ENCODE measurements at regions not wholly inside any gene's neighbourhood (a gene's known extent, or its start where the extent isn't known, plus 50 kb on each side); places are given as distances from the start of the nearest gene placed in this dataset.
"Not testable (repeated sequence)": the region's sequence is repeated elsewhere in the genome, so short reads cannot be mapped to it uniquely, and the experiment has no call there.

DNA sequence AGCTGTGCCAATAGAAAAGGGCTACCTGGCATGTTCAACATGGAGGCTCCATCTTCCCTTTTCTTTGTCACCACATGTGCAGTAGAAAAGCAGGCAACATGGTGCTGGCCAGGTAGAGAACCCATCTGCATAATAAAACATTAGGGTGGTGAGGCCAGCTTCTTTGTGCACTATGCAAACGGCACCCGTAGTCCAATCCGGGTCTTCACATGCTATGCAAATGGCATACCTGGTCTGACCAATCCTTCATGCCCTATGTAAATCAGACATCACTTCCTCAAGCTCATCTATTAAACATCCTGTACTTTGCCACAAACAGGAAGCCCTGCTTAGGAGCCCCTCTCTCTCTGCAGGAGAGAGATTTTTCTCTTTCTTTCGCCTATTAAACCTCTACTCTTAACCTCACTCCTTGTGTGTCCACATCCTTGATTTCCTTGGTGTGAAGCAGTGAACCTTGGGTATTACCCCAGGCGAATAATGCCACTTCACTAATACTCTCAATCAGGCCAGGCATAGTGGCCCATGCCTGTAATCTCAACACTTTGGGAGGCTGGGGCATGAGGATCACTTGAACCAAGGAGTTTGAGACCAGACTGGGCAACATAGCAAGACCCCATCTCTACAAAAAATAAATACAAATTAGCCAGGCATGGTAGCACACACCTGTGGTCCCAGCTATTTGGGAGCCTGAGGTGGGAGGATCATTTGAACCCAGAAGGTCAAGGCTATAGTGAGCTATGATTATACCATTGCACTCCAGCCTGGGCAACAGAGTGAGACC lies 111.3 kb upstream of the MRI1 start:
- peak; percentile 70 to 82 for DNase-seq

- no peak for DNase-seq
Observed at GRCh38 chr19:13646758-13647157, 117.6 kb upstream of the MRI1 start.

DNA sequence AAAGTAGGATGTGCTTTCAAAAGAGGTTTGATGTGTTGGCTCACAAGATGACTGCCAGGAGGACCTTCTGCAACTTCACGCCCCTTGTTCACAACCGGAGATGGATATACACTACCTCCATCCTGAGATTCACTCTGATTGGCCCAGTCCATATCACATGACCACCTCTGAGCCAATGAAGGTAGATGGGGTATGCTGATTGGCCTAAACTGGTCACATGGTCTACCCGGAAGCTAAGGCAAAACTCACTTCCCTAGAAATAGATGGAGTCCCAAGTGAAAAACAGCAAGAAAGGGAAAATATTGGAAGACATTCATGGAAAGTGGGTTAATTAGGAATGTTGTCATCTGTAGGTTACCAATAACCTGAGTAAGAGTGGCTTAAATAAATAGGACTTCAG lies 119.7 kb upstream of the MRI1 start:
- DNase-seq = no peak

GRCh38 chr19:13640611-13641010 lies 123.7 kb upstream of the MRI1 start:
- no peak for DNase-seq

GRCh38 chr19:13639342-13639929 lies 124.9 kb upstream of the MRI1 start:
- DNase-seq = no peak

GRCh38 chr19:13637664-13638063 lies 126.7 kb upstream of the MRI1 start:
- DNase-seq = no peak

GRCh38 chr19:13634658-13635057 lies 128.4 kb upstream of the CACNA1A start:
- no peak for DNase-seq

DNA sequence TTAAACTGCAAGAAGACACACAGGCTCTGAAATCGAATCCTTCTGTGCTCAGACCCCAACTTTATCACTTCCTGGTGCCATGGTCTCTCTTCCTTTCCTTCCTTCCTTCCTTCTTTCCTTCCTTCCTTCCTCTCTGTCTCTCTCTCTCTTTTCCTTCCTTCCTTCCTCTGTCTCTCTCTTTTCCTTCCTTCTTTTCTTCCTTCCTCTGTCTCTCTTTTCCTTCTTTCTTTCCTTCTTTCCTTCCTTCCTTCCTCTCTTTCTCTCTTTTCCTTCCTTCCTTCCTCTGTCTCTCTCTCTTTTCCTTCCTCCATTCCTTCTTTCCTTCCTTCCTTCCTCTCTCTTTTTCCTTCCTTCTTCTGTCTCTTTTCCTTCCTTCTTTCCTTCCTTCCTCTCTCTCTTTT lies 127.2 kb upstream of the CACNA1A start:
- DNase-seq = no peak

DNA sequence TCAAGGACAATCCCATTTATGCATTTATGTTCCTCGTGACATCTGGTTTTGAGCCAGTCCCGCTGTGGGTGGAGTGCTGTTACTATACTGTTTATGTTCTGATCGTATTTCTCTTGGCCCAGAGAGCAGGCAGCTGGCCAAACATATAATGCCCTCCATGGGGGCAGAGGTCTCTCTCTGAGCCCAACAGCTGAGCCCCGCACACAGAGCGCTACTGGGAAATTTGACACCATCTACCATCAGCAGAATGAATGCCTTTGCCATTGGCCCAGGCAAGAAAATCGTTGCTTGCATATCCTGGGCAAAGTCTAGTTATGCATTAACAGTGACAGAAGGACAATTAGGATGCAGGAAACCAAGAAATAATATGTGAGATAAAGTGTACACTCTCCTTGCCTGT lies 126.8 kb upstream of the CACNA1A start:
- DNase-seq = peak; percentile 98 to 100

DNA sequence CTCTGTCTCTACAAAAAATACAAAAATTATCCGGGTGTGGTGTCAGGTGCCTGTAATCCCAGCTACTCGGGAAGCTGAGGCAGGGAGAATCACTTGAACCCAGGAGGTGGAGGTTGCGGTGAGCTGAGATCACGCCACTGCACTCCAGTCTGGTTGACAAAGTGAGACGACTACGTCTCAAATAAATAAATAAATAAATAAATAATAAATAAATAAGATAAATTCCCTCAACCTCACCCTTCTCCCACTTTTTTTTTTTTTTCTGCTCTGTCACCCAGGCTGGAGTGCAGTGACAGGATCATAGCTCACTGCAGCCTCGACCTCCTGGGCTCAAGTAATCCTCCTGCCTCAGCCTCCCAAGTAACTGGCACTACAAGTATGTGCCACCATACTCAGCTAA lies 125.9 kb upstream of the CACNA1A start:
- not testable (repeated sequence) for DNase-seq

DNA sequence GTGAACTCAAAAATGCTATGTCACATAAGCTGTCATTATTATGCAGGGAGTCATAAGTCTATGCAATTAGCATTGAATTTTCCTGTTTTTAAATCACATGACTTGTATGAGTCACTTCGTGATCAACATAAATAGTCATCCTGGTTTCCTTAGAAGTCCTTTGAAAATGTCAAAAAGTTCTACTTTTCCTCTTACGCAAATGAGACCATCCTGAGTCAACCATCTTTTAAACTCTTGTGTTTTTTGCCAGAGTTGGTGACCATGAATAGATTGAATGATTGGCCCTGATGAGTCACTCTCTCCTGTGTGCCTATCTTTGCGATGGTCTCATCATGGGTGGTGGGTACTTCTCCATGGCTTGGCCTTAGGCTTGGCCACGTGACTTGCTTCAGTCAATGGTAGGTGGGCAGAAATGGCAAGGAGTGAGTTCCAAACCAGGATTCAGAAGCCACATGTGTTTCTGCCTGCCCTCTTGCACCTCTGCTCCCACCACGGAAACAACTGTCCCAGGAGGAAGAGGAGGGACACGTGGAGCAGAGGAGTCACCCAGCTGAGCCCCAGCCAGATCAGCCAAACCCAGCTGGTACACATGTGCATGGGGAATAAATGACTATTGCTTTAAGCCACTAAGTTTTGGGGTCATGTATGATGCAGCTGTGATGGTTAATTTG lies 123.5 kb upstream of the CACNA1A start:
- DNase-seq = no peak

DNA sequence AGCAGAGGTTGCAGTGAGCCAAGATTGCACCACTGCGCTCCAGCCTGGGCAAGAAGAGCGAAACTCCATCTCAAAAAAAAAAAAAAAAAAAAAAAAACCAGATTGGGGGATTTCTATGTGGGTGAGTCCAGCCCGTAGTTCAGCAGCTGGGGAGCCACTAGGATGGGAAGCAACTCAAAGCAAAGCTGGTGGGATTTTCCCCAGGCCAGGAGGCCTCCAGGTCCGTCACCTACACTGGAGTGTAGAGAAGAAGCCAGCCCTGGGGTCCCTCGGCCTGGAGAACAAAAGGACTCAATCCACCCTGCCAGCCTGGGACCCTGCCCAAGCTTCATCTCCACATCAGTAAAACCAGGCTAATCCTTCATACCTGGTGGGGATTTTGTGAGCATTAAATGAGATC lies 121.3 kb upstream of the CACNA1A start:
- DNase-seq = no peak

- DNase-seq = peak; percentile 57 to 70
Observed at GRCh38 chr19:13623716-13624710, 117.7 kb upstream of the CACNA1A start.

DNA sequence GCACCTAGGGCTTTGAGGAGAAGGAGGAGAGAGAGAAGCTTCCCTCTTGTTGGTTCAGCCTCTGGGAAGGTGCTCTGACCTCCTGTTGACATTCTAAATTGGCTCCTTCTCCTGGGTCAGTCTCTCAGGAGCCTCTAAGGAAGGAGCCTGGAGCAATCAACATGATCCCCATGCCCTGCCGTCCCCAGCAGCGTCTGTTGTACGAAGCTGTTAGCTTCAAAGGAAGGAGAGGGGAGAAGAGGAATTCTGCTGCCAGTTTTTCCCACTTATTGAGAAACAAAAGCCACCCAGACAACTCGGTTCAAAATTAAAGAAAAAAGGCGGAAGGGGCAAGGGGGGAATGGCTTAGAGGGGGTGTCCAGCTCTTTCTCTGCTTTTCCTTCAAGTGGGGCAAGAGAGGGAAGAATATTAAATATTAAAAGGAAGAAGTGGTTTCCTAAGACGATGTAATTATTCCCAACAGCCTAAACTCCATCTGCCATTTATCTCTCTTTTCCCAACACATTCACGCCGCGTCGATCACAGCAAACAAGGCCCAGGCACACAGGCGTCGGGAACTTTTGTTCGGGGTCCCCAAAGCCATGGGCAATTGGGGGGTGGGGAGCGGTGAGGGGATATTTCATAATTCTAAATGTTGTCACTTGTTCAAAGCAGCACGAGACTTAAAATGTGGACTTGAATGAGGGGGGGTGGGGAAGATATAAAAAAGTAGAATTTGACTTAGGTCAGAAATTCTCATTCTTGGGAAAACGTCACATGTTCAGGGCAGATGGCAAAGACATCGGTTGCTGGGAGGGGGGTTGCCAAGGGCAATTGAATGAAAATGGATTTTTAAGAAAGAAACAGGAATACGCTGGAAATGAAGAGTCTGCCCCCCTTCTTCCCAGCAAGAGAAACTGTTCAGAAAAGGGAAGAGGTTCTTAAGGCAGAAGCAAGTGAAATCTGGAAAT lies 116.8 kb upstream of the CACNA1A start:
- DNase-seq = peak in 1 of 2 experiments; percentile 47

DNA sequence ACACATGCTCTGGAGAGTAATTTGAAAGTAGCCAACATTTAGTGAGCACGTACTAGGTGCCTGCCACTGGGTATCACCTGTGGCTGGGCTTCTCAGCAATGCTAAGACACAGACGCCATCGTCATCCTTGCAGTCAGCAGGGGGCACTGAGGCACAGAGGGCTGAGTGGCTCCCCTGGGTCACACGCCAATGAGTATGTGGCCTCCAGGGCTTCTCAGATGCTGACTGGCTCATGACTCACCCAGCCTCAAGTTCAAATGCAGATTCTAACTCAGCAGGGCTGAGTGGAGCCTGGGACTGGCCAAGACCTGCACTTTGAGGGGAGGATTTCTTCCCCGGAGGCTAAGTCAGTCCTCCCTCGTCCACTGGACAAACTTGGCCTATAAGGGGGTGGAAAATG lies 115.1 kb upstream of the CACNA1A start:
- DNase-seq = peak in 1 of 2 experiments; percentile 38

- no peak for DNase-seq
Observed at GRCh38 chr19:13619203-13619632, 112.9 kb upstream of the CACNA1A start.

GRCh38 chr19:13615890-13616289 lies 109.6 kb upstream of the CACNA1A start:
- DNase-seq = peak; percentile 42 to 71

- DNase-seq = peak; percentile 55 to 93
Observed at GRCh38 chr19:13613447-13613846, 107.2 kb upstream of the CACNA1A start.

DNA sequence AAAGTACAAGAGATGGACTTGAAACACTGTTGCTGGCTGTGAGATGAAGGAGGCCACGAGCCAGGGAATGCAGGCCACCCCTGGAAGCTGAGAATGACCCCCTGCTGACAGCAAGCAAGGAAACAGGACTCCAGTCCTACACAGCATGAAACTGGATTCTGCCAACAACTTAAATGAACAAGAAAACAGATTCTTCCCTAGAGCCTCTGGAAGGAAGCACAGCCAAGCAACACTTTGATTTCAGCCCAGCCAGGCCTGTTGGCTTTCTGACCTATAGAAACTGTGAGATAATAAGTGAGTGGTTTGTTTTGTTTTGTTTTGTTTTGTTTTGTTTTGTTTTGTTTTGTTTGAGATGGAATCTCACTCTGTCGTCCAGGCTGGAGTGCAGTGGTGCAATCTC lies 105.3 kb upstream of the CACNA1A start:
- no peak for DNase-seq

- DNase-seq = peak; percentile 99 to 100
Observed at GRCh38 chr19:13610039-13610691, 103.9 kb upstream of the CACNA1A start.

- DNase-seq = no peak
Observed at GRCh38 chr19:13606156-13606555, 99.9 kb upstream of the CACNA1A start.

Data from NCI-H2081 (cell line).